Activated naive CD8-positive, alpha-beta T cell treated with anti-CD3 and anti-CD28 coated beads for 36 hours (primary cell): ENCODE measurements at regions not wholly inside any gene's neighbourhood (a gene's known extent, or its start where the extent isn't known, plus 50 kb on each side); places are given as distances from the start of the nearest gene placed in this dataset.
"Not testable (repeated sequence)": the region's sequence is repeated elsewhere in the genome, so short reads cannot be mapped to it uniquely, and the experiment has no call there.

ENCODE experiments used
- DNase-seq: peaks from one replicate; pipeline ENCODE4 v3.0.0; 2021
- H3K27ac Mint-ChIP-seq: one replicate; pipeline ENCODE4 v1.8.0; 2022; ENCODE audit warnings: mild to moderate bottlenecking, moderate library complexity, mixed read lengths
- H3K27me3 Mint-ChIP-seq: one replicate; pipeline ENCODE4 v1.8.0; 2022; ENCODE audit warnings: mild to moderate bottlenecking, mixed read lengths
- H3K36me3 Mint-ChIP-seq: one replicate; pipeline ENCODE4 v1.8.0; 2021; ENCODE audit warnings: mild to moderate bottlenecking, mixed read lengths
- H3K4me1 Mint-ChIP-seq: one replicate; pipeline ENCODE4 v1.8.0; 2021; ENCODE audit warnings: mixed read lengths
- H3K4me3 Mint-ChIP-seq: one replicate; pipeline ENCODE4 v1.8.0; 2022; ENCODE audit warnings: mild to moderate bottlenecking, moderate library complexity, mixed read lengths
- H3K9me3 Mint-ChIP-seq: one replicate; pipeline ENCODE4 v1.8.0; 2022; ENCODE audit warnings: mixed read lengths

DNA sequence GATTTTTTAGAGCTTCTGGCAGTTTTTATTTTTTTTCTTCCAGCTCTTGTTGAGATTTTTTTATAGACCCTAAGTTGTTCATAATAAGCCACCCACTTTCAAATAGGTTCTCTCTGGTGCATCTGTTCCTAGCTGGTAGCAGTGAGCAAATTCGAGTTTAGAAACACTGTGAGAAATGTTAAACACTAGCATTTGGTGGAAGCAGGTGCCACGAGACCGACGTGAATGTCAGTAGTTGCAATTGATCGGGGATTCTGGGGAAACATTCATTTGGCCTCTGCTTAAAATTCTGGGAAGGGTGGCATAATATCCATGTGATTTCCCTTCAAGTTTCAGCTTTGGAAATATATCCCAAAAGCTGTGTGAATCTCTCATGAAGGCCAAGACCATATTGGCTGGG is 435.0 kb downstream of the RNF144A start:
- no peak for DNase-seq
- H3K4me1 Mint-ChIP-seq: no peaks in the 10 kb centered on the region
- H3K4me3 Mint-ChIP-seq: no peak overlapping the region
- H3K27me3 Mint-ChIP-seq: no peaks in the 10 kb centered on the region
- H3K9me3 Mint-ChIP-seq: no peaks in the 10 kb centered on the region
- H3K36me3 Mint-ChIP-seq: no peaks in the 10 kb centered on the region
- H3K27ac Mint-ChIP-seq: no peak overlapping the region

DNA sequence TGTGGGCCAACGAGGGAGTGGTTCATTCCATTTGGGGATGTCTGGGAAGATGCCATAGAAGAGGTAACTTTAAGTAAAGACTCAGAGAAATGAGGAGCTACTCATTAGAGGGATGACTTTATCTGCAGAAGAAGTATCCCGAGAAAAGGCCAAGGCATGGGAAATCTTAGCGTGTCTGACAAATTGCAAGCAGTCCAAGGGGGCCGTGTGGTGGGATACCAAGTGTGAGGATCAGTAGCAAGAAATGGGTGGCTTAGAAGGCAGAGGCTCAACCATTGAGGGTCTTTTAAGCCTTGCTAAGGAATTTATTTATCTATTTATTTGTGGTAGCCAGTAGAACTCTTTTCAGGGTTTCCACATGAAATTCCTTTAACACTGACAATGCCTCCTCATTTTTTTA is 436.4 kb downstream of the RNF144A start:
- Mint-ChIP-seq H3K27me3 (no peaks in the 10 kb centered on the region), H3K9me3 (no peaks in the 10 kb centered on the region), H3K4me1 (no peaks in the 10 kb centered on the region), H3K27ac (no peak overlapping the region), H3K4me3 (no peak overlapping the region), H3K36me3 (no peaks in the 10 kb centered on the region)
- no peak for DNase-seq

DNA sequence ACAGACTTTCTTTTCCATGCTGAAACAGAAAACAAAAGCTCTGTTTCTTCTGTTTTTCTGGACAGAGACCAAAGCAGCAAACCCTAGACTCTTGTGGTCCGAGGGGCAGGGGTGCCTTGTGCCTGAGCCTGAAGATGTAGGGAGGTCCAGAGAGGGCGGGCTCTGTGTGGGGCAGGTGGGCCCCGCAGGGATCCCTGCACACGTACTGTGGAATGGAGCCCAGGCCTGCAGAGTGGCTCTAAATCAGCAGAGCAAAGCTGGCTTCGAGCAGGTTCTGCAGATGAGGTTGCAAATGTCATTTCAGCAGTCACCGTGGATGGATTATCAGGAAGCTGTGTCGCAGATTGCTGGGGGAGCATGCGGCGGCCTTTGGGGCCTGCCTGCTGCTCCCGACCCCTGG is 438.6 kb downstream of the RNF144A start:
- Mint-ChIP-seq H3K36me3 (no peaks in the 10 kb centered on the region), H3K4me1 (no peaks in the 10 kb centered on the region), H3K9me3 (no peaks in the 10 kb centered on the region), H3K27me3 (no peaks in the 10 kb centered on the region), H3K4me3 (no peak overlapping the region), H3K27ac (no peak overlapping the region)
- DNase-seq: no peak

DNA sequence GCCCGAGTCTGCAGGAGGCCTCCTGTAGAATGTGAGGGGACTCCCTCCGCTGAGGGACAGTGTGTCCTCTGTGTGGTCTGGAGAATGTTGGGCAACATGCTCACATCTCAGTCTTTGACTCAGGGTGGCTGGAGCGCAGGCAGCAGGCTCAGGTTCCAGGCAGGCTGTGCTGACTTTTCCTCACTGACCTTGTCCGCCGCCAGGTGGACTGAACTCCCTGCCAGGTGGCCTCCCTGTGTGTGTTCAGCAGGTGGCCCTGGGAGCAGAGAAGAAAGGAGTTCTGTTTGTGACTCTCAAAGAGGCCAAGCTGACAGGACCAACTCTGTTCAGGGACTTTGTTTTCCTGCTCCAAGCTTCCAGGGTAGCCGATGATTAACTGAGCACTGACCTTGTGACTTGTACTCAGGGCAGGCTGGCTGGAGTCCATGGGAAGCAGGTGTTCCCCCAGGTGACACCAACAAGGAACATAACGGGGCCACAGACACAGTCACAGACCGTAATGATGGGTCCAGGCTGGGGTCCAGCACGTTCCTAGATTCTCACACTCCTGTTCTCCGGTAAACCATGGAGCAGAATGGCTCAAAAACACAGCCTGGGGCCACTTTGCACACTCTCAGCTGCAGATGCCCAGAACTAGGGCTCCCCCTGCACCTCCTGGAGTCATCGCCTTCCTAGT is 439.8 kb downstream of the RNF144A start:
- no peaks in the 10 kb centered on the region for H3K27me3 Mint-ChIP-seq
- H3K9me3 Mint-ChIP-seq: no peaks in the 10 kb centered on the region
- H3K4me1 Mint-ChIP-seq: no peaks in the 10 kb centered on the region
- H3K4me3 Mint-ChIP-seq: no peak overlapping the region
- DNase-seq: no peak
- no peaks in the 10 kb centered on the region for H3K36me3 Mint-ChIP-seq
- H3K27ac Mint-ChIP-seq: no peak overlapping the region

DNA sequence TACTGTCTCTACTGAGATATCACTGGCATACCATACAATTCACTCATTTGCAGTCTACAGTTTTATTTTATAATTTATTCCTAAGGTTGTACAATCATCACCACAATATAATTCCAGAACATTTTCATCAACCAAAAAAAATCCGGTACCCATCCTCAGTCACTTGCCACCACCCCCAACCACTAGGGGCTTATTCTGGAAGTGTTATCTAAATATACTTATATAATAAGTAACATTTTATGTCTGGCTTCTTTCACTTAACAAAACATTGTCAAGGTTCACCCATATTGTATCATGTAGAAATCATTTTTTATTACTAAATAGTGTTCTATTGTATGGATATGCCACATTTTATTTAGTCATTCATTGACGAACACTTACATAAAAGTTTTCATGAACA is 440.8 kb downstream of the RNF144A start:
- no peaks in the 10 kb centered on the region for H3K4me1 Mint-ChIP-seq
- no peaks in the 10 kb centered on the region for H3K9me3 Mint-ChIP-seq
- no peak for DNase-seq
- H3K27ac Mint-ChIP-seq: no peak overlapping the region
- H3K27me3 Mint-ChIP-seq: no peaks in the 10 kb centered on the region
- no peaks in the 10 kb centered on the region for H3K36me3 Mint-ChIP-seq
- no peak overlapping the region for H3K4me3 Mint-ChIP-seq

DNA sequence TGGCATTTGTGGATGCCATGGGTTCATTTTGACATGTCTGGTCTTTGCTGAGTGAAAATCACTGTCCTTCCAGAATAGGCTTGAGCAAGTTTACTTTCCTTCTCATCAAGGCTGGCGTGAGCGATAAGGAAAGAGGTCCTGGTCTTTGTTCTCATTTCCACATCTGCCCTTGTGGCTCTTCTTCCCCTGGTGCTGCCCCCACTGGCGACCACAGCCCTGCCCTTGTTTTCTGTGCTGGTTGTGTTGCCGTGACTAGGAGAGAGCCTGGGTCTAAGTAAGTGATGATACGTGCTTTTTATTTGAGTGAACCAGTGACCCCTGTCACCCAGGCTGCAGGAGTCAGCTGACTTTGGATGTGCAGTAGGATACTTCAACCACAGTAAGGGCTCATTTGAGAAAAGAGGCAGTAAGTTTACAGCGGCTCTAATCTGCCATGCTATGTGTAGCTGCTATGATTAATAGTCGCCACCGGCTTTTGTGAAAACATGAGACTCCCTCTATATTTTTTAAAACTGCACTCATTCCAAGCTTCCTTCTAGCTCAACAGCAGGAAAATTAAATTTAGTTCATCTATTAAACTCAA is 441.7 kb downstream of the RNF144A start:
- Mint-ChIP-seq H3K27me3 (no peaks in the 10 kb centered on the region), H3K9me3 (no peaks in the 10 kb centered on the region), H3K36me3 (no peaks in the 10 kb centered on the region), H3K4me3 (no peak overlapping the region), H3K27ac (no peak overlapping the region), H3K4me1 (no peaks in the 10 kb centered on the region)
- peak; percentile 2 for DNase-seq

DNA sequence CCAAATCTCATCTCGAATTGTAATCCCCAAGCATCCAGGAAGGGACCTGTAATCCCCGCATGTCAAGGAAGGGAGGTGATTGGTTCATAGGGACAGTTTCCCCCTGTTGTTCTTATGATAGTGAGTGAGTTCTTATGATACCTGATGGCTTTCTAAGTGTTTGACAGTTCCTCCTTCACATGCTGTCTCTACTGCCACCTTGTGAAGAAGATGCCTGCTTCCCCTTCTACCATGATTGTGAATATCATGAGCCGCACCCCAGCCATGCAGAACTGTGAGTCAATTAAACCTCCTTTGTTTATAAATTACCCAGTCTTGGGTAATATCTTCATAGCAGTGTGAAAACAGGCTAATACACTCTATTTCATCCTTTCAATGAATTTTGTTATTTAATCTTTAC is 446.7 kb downstream of the RNF144A start:
- H3K36me3 Mint-ChIP-seq: no peaks in the 10 kb centered on the region
- H3K4me1 Mint-ChIP-seq: no peaks in the 10 kb centered on the region
- no peak overlapping the region for H3K4me3 Mint-ChIP-seq

DNA sequence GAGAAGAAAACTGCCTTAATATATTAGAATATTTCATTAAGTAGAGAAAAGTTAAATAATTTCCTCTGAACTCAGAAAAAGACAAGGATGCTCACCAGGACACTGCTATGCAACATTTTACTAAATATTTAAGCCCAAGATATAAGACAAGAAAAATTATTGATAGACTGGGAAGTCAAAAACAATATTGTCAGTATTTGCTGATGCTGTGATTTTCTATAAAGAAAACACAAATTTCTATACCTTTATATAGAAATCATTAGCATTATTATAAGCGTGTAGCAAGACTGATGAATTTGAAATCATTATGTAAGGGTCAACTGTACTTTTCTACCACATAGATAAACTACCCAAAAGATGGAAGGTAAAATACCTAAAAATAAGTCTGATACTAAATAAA is 451.0 kb downstream of the RNF144A start:
- Mint-ChIP-seq H3K4me1 (no peaks in the 10 kb centered on the region), H3K27ac (no peak overlapping the region), H3K9me3 (peaks cover 8% of the 10 kb centered on the region), H3K4me3 (no peak overlapping the region), H3K36me3 (no peaks in the 10 kb centered on the region), H3K27me3 (no peaks in the 10 kb centered on the region)
- no peak for DNase-seq

More for the DNA sequence above, 446.7 kb downstream of the RNF144A start:
- Mint-ChIP-seq H3K27ac (no peak overlapping the region), H3K9me3 (peaks cover 4% of the 10 kb centered on the region), H3K27me3 (no peaks in the 10 kb centered on the region)
- DNase-seq: no peak

DNA sequence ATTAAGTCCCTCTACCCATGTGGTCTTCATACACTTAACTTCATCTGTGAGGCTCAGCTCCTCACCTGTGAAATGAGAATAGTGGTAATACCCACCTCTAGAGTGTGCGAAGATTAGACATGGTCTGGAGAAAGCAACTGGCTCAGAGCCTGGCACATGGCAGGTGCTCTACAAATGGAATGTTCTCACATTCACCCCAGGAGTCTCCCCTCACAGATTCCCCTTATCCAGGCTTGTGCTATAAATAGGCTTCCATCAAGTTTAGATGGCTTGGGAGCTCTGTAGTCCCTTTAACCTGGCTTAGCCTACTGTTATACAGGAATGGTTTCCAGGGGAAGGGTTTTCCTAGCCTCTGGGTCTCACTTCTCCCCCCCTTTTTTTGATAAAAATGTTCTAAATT is 455.9 kb downstream of the RNF144A start:
- Mint-ChIP-seq H3K4me1 (no peaks in the 10 kb centered on the region), H3K27me3 (peaks cover 3% of the 10 kb centered on the region), H3K9me3 (peaks cover 8% of the 10 kb centered on the region), H3K4me3 (no peak overlapping the region), H3K27ac (no peak overlapping the region), H3K36me3 (no peaks in the 10 kb centered on the region)
- no peak for DNase-seq

DNA sequence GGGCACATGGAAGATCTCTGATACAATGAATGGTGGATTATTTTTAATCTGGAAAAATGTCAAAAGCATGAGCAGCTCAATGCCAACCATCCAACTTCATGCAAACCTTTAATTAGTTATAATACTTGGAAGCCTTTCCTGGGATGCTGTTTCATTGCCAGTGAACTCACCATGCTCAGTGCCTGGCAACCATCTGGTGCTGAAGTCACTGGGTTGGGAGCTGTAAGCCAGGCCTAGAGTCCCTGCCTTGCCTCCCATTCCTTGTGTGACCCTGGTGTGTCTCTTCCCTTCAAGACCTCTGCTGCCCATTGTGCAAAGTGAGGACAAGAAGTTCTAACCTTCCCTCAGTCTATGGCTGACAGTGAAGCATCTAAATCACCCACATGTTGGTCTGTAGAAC is 458.7 kb downstream of the RNF144A start:
- no peaks in the 10 kb centered on the region for H3K4me1 Mint-ChIP-seq
- H3K36me3 Mint-ChIP-seq: no peaks in the 10 kb centered on the region
- H3K27ac Mint-ChIP-seq: no peak overlapping the region
- no peak overlapping the region for H3K4me3 Mint-ChIP-seq
- H3K27me3 Mint-ChIP-seq: peaks cover 8% of the 10 kb centered on the region
- no peaks in the 10 kb centered on the region for H3K9me3 Mint-ChIP-seq
- no peak for DNase-seq

DNA sequence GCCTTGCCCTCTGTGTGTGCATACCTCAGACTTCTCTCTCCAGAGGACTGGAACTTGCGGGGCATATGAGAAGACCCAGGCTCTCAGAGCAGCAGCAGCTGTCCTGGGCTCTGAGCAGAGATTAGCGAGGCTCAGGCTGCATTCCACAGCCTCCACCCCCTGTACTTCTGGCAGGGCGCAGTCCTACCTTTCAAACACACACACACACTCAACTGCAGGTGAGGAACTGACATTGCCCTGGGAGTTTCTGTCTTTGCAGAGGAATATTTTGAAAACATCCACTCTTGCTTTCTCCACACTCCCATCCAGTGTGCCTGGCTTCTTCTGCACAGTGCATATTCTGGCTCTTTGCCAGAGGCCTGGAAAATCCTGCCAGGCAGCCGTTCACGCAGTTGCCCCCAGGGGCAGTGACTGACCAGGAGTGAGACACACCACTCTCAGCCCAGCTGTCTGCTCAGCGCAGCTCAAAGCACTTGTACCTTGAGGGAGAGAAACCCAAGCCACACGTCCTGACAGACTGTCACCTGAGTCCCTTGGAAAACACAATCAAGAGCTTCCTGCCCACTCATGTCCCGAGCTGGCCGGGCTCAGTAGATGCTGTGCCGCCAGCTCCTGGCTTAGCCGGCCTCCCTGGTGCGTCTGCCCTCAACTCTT is 460.8 kb downstream of the RNF144A start:
- no peak overlapping the region for H3K4me3 Mint-ChIP-seq
- no peak overlapping the region for H3K27ac Mint-ChIP-seq
- peaks cover 8% of the 10 kb centered on the region for H3K27me3 Mint-ChIP-seq
- no peaks in the 10 kb centered on the region for H3K9me3 Mint-ChIP-seq
- no peaks in the 10 kb centered on the region for H3K4me1 Mint-ChIP-seq
- H3K36me3 Mint-ChIP-seq: no peaks in the 10 kb centered on the region
- no peak for DNase-seq

DNA sequence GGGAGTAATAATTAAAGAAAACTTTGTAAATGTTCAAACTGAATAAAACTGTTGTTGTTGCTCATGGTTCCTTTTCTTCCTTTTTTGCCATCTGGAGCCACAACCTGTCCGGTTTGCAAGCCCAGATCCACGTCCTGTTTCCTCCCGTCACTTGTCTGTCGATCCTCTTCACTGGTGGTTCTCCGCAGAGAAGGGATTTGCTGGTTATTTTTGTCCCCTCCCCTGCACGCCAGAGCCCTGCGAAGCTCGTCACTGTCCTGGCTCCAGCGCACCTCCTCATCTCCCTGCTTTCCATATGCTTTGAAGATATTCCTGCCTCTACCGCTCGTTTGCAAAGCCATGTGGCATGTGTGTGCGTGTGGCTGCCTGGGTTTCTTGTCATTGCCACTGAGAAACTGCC is 461.4 kb downstream of the RNF144A start:
- no peak overlapping the region for H3K27ac Mint-ChIP-seq
- no peak for DNase-seq
- H3K27me3 Mint-ChIP-seq: peaks cover 8% of the 10 kb centered on the region
- no peak overlapping the region for H3K4me3 Mint-ChIP-seq
- H3K9me3 Mint-ChIP-seq: no peaks in the 10 kb centered on the region
- no peaks in the 10 kb centered on the region for H3K4me1 Mint-ChIP-seq
- no peaks in the 10 kb centered on the region for H3K36me3 Mint-ChIP-seq

DNA sequence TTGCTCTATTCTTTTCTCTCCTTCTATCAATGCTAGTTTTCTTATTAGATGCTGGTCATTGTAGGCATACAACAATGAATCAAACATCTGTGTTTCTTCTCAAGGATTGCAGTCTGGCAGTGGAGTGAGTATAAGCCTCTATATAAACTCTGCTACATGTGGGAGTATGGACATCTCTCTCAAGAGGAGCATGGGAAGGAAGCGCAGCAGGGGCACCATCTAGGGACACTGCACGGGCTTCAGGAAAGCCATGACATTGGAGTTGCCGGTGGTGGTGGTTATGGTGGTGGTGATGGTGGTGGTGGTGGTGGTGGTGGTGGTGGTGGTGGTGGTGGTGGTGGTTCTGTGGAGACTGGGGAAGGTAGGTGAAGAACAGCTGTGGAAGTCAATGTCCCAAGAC is 462.6 kb downstream of the RNF144A start:
- no peak overlapping the region for H3K27ac Mint-ChIP-seq
- H3K4me1 Mint-ChIP-seq: no peaks in the 10 kb centered on the region
- H3K9me3 Mint-ChIP-seq: no peaks in the 10 kb centered on the region
- peaks cover 8% of the 10 kb centered on the region for H3K27me3 Mint-ChIP-seq
- H3K36me3 Mint-ChIP-seq: no peaks in the 10 kb centered on the region
- DNase-seq: no peak
- H3K4me3 Mint-ChIP-seq: no peak overlapping the region

DNA sequence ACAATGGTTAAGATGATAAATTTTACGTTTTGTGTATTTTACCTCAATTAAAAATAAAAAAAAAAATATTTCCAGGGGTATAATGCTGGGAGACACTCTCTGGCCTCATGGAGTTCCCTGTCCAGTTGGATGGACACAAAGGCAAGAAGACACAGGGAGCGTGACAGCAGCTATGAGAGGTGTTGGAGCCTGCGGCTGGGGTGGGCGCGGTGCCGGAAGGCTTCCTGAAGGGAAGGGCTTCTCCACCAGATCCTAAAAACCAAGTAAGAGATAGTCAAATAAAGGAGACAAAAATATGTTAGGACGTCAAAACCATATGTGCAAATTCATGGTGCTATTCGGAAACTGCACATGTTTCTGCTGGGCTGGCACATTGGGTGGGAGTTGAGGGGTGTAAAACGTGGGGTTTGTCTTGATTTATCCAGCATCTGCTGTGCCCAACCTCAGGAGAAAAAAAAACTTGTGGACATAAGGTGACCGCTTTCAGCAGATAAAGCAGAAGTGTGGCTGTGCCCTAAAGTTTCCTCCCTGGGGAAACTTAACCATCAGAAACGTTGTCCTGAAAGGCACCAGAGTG is 467.6 kb downstream of the RNF144A start:
- Mint-ChIP-seq H3K27ac (no peak overlapping the region), H3K27me3 (no peaks in the 10 kb centered on the region), H3K9me3 (no peaks in the 10 kb centered on the region), H3K36me3 (no peaks in the 10 kb centered on the region), H3K4me3 (no peak overlapping the region), H3K4me1 (no peaks in the 10 kb centered on the region)
- no peak for DNase-seq

DNA sequence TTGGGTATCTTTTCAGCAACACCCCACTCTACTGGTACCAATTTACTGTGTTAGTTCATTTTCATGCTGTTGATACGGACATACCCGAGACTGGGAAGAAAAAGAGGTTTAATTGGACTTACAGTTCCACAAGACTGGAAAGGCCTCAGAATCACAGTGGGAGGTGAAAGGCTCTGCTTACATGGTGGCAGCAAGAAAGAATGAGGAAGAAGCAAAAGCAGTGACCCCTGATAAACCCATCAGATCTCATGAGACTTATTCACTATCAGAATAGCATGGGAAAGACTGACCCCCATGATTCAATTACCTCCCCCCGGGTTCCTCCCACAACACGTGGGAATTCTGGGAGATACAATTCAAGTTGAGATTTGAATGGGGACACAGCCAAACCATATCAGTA is 473.1 kb downstream of the RNF144A start:
- not testable (repeated sequence) for H3K36me3 Mint-ChIP-seq, DNase-seq, H3K27me3 Mint-ChIP-seq, H3K27ac Mint-ChIP-seq, H3K4me1 Mint-ChIP-seq, H3K4me3 Mint-ChIP-seq, H3K9me3 Mint-ChIP-seq
